NCI-H1105 treated with DMSO at 0.1 percent for 48 hours (cell line): ENCODE measurements at regions not wholly inside any gene's neighbourhood (a gene's known extent, or its start where the extent isn't known, plus 50 kb on each side); places are given as distances from the start of the nearest gene placed in this dataset.

Experiments used
- DNase-seq: peaks from one replicate; lab custom pipeline; 2025; lab: John Stamatoyannopoulos, UW

DNA sequence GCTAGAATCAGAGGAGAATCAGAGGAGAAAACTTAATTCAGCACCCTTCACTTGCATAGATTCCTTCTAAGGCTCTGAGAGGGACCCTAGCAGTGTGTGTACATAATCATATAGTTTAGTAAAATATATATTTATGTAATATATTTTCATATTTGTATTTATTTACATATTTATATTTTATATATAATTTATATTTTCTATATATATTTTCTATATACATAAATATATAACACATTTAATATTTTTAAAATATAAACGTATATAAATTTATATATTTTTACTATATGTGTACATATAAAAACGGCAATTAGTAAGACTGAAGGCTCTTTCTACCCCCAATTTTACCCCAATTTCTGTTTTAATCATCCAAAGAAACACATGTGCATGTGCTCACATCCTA lies 80.3 kb downstream of the NXPE2 start:
- no peak for DNase-seq

GRCh38 chr11:114762408-114762807 lies 84.1 kb downstream of the NXPE2 start:
- DNase-seq, result no peak

GRCh38 chr11:114764563-114764962 lies 86.2 kb downstream of the NXPE2 start:
- DNase-seq, result no peak

GRCh38 chr11:114771172-114771571 lies 92.8 kb downstream of the NXPE2 start:
- DNase-seq, result no peak

- no peak for DNase-seq
Measured at GRCh38 chr11:114773541-114774338, 95.4 kb downstream of the NXPE2 start.

- peak; percentile 61 for DNase-seq
Measured at GRCh38 chr11:114774599-114775361, 96.5 kb downstream of the NXPE2 start.

DNA sequence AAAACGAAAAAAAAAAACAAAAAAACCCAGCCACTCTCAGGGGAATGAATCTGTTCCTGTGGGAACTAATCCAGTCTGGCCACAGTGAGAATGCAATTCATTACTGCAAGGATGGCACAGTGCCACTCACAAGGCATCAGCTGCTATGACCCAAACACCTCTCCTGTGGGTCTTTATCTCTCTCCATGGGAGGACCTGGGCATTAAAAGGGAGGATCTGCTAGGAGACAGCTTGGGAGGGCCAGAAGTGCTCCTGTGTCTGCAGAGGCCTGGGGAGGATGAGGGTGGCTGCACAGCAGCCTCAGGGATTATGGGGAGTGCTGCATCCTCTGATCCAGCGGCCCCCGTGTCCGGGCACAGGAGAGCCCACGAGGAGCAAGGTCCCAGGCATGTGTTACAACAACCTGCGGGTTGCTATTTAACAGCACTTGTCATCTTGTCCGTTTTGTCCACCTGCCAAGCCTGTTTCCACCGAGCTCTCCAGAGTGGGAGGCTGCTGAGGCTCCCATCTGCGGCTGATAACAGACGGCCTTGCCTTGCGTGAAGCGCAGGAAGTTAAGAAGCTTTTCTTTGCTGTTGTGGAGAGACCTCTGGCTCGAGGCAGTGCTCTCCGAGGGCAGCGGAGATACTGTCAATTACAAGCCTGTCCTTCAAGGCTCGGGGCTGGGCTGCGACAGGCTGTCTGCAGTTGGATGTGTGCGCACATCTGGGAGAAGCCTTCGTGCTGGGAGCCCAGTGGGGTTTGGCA lies 97.7 kb downstream of the NXPE2 start:
- DNase-seq, result no peak

GRCh38 chr11:114776956-114777355 lies 98.6 kb downstream of the NXPE2 start:
- no peak for DNase-seq

GRCh38 chr11:114779189-114779588 lies 100.9 kb downstream of the NXPE2 start:
- no peak for DNase-seq

DNA sequence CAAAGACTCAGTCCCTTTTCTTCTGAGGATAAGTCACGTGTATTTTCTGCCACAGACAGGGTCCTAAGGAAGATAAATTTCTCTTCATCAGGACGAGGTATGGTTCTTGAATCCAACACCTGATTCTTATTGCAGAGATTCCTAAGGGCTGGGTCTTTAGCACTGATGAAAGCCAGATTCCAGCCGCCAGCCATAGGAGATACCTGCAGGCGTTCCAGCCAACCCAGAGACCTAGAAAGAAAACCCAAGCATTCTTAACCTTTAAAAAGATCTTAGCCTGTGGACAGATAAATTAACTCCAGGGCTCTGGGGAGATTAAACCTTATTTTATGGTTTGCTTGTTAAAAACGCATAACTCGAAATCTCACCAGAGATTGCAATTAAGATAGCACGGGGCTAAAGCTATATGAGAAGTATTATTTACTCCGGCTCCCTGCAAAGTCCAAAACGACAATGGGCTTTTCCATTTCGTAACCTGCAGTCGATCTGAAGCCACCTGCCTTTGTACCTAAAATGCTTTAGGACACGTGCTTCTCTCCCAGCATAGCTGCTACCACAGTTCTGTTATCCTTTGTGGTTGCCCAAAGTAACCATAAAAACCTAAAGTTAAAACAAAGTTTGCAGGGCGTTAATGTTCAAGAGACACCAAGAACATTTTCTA lies 104.5 kb downstream of the NXPE2 start:
- DNase-seq, result no peak

DNA sequence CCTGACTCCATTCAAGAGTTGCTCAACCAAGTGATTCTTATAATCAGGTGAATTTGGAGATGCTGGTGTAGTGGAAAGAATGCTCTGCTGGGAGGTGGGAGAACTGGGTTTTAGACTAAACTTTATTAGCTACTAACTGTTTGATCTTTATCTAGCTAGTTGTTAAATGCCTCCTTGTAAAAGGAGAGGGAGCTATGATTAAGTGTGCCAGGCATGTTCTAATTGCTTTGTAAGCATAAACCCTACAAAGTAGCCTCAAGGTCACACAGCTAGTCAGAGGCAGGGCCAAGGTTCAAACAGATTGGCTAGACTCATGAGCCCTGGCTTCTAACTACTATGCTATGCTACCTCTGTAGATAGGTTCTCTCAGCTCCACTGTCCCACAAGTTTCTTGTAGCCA lies 105.5 kb downstream of the NXPE2 start:
- DNase-seq, result no peak

GRCh38 chr11:114784216-114784615 lies 105.9 kb downstream of the NXPE2 start:
- no peak for DNase-seq

DNA sequence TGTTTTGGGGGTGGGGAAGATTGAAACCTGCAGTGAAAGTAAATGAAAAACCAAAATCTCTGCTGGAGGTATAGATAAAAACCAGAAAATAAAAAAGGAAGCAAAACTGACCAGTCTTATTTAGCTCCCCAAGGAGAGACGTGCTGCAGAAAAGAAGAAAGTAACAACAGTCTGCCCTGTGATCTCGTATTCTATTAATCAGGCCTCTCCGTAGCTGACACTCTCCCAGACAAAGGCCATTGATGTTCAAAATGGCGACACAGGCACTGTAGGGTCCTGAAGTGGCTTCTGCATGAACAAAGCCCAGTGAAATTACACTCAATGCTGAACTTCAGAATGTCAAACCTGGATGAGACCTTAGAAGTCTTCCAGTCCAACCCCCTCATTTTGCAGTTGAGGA lies 106.6 kb downstream of the NXPE2 start:
- no peak for DNase-seq

DNA sequence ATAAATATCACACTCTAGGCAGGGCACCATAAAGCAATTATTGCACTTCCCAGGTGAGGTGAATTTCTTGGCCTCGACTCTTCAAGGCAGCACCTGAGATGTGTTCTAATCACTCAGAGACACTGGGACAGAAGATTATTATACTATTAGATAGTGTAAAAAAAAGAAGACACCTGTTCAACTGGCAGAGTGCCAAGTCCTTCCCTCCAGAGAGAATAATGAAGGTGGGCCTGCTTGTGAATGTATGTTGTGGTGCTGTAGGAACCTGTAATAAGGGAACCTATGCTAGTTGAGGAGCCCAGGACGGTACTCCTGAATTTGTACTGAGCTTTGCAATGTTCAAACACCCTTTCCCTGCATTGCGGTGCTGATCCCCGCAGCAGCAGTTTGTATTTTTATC lies 107.5 kb downstream of the NXPE2 start:
- peak; percentile 76 for DNase-seq

- DNase-seq, result no peak
Measured at GRCh38 chr11:114787126-114787525, 108.8 kb downstream of the NXPE2 start.

GRCh38 chr11:114790910-114791309 lies 112.6 kb downstream of the NXPE2 start:
- DNase-seq, result no peak

DNA sequence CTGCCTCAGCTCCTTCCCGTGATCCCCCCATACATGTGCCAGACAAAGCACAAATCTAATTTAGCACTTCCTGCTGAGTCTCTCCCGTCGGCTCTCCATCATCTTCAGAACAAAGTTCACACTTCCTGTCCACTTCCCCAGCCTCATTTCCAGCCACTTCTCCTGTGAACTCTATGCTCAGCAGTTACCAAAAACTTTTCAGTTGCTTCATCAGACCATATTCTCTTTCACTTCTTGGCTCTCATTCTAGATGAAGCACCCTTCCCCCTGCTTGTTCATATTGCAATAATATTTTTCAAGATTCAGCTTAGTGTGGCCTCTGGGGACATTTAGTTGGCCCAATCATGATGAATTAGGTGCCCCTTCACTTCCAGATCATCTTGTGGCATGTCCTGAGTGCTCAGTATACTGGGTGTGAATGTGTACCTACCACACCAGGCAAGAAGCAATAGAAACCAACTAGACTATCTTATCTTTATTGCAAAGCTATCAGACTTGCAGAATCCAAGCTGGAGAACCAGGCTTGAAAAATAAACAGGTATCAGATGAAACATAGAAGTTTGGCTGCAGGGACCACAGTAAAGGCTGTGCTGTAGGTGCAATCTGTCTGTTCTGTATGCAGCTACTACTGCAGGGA lies 115.8 kb downstream of the NXPE2 start:
- no peak for DNase-seq

DNA sequence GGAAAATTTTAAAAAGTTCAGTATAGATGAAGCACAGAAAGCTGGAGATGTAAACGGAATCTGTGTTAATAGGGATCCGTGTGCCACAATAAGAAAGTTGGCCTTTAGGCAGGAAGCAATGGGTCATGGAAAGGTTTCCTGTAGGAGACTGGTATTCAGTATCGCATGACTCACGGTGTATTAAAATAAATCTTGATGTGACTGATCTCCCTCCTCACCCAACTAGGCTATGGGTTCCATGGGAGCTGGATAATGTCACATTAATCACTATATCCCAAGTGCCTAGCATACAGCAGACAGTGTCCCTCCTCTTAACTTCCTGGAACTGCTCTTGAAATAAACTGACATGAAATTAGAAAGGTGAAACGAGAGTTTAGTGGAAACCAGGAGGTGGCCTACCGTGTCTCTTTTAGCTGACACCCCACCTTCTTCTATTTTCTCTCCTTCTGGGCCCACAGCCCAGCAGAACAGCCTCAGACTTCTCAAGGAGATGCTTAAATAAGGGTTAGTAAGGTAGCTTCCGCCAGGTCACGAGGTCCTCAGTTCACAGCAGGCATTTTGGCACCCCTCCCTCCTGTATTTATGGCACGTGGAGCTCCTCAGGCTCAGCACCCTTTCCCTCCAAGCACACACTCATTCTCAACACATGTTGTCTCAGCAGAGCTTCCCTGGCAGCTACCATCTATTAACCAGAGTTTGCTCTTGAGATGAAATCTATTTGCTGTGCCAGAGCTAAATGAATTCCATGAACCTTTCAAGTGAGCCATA lies 118.8 kb downstream of the NXPE2 start:
- DNase-seq, result no peak

DNA sequence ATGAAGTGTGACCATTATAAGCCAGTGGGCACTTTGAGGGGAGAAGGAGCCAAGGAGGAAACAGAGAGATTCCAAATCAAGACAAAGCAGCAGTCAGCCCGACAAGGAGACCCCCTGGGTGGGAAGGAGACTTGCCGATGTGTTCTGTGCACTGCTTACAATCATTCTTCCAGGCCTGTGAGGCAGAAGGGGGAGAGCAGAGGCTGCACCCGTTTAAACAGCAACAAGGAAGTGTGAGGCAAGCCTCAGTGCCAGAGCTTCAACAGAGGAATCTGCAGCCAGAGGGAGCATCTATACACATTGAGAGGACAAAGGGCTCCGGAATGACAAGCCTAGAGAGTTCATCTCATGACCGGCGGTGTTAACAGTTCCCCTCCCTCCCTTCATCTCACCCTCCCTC lies 121.1 kb downstream of the NXPE2 start:
- no peak for DNase-seq

GRCh38 chr11:114801773-114802172 lies 123.4 kb downstream of the NXPE2 start:
- no peak for DNase-seq

DNA sequence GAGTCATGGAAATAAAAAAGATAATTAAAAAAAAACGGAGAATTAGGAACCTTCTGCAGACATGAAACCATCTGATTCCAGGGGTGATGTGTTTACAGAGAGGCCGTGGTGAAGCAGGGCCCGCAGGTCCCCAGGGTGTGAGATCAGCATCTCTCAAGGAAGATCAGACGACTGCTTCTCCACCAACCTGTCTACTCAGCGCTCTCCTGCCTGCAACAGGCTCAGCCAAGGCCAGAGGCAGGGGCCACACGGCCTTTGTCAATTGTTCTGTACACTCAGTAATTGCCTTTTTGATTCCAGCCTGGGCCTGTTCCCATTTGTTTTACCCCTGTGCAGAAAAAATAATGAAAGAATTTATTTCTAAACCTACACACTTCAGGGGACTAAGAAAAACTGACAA lies 124.6 kb downstream of the NXPE2 start:
- no peak for DNase-seq
